GM19023 (cell line): ENCODE measurements at regions not wholly inside any gene's neighbourhood (a gene's known extent, or its start where the extent isn't known, plus 50 kb on each side); places are given as distances from the start of the nearest gene placed in this dataset.

Source experiments
- ATAC-seq: cut with Tn5 transposase; IDR thresholded peaks from one replicate; pipeline ENCODE4 v1.9.1; 2021; ENCODE audit warnings: mild to moderate bottlenecking, moderate library complexity; ENCODE audit not compliant: unreplicated experiment

DNA sequence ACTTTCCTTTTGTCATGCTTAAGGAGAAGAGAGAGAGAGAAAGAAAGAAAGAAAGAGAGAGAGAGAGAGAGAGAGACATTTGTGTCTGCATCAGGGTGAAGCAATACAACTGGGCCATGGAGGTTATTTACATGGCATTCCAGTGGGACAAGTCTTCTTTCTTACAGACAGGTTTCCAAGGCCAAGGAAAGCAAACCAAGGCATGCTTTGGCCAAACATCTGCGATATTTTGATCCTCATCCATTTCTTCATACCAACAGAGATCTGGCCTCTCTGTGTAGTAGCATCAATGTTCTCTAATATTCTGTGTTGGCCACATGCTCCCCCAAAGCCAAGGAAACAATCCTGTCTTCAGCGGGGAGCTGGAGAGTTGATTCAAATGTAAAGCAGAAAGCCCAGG lies 292.1 kb downstream of the SETD4 start:
- no peak for ATAC-seq

DNA sequence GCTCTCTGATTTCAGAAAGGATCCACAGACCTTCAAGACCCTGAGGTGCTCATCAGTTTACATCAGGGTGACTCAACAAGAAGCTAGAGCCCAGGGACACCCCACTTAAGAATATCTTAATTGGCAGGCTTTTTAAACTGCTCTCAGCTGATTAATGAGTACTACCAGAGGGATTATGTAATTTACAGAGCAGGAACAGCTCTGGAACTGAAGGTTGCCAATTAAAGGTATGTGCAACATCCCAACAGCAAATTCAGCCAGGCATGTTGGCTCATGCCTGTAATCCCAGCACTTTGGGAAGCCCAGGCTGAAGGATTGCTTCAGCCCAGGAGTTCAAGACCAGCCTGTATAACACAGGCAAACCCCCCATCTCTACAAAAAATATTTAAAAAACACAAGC lies 295.7 kb downstream of the SETD4 start:
- no peak for ATAC-seq

DNA sequence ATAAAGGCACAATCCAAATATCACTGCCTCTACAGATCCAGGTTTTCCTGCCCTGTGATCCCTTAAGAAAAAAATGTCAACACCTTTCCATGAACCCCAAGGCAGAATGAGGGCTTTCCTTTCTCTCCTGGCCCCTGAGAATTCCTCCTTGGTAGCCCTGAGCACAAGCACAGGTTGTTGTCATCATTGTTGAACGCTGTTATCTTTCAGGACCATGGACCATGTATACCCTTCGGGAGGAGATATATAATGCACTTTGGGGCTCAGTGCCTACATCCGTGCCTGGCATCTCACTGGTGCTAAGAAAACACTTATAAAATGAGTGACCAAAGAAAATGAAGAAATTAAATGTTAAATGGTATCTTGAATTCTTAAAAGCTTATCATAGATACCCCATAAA lies 296.2 kb downstream of the SETD4 start:
- no peak for ATAC-seq

DNA sequence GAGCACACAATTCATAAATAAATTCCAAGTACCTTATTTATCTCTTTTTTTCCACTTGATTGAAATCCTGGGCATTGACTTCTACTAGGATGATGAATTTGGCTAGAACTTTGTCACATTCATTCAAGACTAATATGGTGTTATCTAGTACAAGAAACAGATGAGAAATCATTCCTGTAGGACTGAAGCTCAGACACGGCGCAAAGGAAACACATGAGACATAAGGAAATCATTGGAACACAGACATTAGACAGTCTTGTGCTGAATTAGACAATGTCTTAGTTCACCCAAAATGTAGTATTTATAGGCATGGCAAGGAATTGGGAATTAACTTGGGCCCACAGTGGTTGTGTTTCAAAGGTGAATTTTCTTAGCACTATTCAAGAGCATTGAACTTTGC lies 305.7 kb downstream of the SETD4 start:
- no peak for ATAC-seq

DNA sequence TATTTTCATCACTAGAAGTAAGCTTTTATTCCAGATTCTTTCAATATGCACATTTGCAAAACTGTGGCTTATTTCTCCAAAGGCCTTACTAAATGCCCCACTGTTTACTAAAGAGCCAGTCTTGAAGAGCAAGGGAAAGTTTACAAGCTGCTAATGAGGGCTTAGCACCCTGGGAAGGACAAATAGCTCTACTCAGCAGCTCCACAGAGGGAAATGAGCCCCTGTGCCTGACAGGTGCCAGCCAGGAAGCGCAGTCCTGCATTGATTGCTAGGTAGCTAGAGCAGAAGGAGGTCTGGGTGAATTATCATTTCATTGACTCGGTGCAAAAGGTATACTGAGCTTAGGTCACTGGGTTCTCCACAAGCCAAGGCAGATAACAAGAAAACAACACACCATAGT lies 307.0 kb downstream of the SETD4 start:
- no peak for ATAC-seq

DNA sequence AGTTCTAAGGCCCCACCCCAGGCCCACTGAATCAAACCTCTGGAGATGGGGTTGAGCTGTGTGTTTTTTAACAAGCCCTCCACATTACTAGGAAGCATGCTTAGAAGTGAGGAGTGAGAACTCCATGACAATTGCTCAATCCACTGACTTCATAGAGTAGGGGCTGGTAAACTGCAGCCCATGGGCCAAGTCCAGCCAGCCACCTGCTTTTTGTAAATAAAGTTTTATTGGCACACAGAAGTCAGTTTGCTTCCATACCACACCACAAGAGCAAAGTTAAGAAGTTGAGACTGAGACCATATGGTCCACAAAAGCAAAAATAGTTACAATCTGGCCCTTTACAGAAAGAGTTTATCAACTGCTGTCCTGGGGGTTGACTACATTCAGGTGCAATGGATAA lies 309.2 kb downstream of the SETD4 start:
- ATAC-seq: no peak

DNA sequence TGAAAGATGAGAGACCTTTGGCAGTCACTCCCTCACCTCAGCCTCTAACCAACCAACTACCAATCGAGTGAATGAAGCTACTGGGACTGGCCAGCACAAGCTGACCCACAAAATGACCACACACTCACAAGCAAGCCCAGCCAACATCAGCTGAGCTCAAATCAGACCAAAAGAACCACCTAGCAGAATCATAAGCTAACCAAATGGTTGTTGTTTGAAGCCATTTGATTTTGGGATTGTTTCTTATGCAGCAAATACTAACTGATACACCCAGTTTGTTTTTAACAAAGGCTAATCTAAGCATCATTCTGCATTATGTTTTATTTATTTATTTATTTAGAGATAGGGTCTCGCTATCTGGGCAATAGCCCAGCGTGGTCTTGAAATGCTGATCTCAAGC lies 310.4 kb downstream of the SETD4 start:
- ATAC-seq: no peak

DNA sequence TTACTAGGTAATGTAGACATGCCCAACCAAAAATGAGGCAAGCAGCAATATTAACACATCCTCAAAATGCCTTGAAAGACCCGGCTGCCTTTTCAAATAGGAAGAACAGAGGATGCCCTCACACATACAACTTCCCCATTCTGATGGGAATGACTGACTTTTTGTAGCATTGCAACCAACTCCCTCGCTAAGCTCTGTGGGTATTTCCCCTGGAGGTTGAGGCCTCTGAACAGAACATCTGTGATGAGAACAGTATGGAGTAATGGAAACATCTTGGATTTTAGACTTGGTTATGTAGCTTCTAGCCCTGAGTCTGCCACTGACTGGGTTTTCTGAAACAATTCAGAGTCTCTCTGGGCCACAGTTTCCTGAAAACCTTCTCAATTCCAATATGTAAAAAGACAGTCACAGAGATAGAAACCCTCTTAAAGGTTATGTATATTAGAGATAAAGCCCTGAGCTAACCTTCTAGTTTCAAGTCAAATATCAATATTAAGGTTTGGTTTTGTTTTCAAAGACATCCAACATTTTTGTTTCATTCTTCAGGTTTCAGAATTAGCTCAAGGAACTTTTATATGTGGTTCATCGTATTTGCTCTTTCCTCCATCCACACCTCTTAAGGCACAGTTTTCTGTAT lies 311.5 kb downstream of the SETD4 start:
- no peak for ATAC-seq

DNA sequence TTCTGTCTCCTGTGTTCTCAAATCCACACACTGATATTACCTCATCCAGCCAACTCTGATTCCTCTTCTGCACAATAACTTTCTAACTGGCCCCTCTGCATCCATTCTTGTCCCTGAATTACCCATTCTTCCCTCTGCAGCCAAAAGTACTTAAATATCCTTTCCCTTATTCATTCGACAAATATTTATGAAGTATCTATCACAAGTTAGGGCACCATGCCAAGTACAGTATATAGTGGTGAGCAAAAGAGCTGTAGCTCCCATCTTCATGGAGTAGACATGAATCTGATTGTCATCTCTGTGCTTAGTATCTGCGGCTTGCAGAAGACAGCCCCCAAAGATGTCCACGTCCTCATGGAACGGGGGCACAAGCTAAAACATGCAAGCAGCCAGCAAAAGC lies 316.8 kb downstream of the SETD4 start:
- ATAC-seq: no peak

DNA sequence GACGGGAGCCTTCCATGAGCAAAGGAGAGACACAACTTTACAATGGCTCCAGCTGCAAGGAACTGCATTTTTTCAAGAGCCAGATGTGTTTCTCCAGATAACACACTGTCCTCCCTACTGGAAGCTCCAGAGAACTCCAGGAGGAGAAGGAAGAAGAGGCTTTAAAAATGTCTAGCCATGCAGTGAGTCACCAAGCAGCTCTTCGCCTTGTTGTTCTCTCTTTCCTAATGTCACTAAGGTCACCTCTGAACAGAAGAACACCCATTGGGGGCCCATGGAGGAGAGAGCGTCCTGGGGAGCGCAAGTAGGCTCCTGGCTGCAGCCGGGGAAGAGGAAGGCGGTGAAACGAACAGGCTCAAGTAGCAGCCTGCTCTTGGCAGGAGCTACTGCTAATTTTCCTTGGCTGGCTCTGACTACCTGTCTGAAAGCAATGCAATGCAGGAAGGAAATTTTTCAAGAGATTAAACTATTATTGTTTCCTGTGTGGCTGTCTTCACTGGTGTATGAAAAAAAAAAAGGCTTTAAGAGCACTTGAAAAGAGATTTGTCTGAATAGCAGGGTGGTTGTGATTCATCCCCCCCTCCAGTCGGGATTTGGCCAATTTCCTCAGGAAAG lies 321.9 kb downstream of the SETD4 start:
- ATAC-seq: no peak

DNA sequence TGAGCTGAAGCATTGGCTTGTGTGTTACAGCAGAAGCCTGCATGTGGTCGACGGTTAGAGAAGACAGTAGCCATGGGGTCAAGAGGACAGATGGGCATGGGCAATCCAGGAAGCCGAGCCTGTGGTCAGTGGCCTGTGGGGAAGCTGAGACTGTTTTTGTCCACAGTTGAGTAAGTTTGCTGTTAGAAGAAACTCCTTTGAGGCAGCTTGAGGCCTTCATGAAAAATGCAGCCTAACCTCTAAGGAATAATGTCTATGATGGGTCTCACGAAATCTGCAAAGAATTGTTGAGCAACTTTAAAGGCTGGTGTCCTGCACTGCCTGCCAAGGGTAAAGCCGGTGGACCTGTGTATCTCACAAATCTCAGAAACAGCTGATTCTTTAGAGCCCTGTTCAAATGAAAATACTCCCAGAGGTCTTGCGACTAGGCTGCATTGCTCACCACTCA lies 322.4 kb downstream of the SETD4 start:
- no peak for ATAC-seq

DNA sequence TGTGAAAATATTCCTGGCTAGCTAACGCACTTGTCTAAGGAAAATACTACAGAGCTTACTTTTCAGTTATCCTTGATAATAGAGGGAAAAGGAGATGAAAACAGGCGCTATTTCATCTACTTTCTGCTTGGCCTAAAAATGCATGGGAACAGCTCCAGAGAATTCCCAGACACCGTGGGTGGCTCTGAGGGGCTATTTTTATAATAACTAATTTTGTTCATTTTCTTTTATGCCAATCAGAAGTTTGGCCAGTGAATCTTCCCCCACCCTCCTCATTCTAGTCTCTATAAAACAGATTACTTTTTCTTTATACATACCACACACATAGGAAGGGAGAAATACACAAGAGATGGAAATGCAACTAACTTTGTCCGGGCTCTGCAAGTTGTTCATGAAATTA lies 322.9 kb downstream of the SETD4 start:
- ATAC-seq: no peak

DNA sequence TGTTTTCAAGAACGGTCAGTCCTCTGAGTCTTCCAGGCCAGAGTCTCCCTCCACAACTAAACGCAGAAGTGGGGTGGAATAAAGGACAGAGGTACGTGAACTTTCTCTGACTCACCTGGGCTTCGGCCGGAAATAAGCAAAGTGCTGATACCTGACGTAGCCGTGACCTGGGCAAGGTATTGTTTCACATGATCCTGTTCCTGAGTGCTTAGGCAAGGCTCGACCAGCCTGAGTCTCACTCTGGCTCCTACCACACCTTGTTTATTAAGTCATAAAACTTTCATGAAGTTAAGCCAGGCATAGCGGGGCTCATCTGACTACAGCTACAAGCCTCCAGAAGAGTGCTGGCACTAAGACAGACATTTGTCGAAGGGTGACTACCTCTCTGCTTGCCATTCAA lies 327.5 kb downstream of the SETD4 start:
- no peak for ATAC-seq

DNA sequence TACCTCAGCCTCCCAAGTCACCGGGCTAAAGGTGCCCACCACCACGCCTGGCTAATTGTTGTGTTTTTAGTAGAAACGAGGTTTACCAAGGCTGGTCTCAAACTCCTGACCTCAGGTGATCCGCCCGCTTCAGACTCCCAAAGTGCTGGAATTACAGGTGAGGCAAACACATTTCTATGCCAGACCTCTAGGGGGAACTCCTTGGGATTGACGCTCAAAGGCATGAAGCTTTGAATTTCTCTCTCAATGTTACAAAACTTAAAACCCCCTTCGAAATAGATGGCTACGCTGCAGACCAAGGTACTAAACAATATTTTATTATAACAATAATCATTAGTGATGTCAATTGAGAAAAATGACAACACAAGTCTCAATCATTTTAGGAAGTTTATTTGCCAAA lies 330.0 kb downstream of the SETD4 start:
- ATAC-seq: no peak

DNA sequence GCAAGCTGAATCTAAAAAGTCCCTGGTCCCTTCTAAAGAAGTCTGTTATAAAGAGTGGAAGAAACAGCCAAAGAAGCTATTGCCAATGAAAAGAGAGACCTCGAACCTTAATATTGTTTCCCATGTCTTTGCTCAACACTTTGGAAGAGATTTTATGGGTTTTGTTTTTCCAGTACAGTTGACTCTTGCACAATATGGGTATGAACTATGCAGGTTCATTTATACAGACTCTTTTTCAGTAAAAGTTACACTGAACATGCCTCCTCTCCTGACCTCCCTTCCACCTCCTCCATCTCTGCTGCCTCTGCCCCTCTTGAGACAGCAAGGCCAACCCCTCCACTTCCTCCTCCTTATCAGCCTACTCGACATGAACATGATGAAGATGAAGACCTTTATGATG lies 332.5 kb downstream of the SETD4 start:
- ATAC-seq: no peak

DNA sequence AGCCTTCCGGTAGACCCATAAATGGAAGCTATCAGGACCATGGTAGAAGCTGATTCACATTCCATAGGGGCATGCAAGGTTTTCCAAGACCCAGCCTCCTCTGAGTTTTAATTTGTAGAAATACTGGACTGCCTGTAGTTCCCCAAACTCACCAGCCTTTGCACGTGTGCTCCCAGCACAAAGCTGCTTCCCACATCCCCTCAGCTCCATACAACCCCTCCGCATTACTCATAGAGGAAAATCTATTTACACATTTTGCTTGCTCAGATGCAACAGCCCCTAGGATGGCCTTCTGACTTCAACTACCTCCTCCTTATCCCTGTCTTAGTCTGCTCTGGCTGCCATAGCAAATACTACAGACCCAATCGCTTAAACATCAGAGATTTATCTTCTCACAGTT lies 336.2 kb downstream of the SETD4 start:
- ATAC-seq: no peak

DNA sequence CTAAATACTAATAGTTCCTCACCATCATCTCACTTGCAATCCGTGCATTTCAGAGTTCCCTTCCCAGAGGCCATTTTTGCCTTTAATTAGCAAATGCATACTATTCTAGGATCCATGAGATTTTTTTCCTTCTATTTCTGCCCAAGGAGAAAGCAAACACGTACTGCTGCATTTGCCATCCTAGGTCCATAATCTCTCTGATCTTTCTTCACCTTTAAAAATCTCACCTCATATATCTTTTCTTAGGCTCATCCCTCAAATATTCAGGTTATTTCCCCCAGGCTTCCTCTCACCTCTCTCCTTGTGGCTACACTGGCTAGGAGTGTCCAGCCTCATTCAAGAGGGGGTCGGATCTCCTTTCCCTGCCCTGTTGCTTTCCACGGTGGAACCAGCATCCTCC lies 338.6 kb downstream of the SETD4 start:
- ATAC-seq: no peak

DNA sequence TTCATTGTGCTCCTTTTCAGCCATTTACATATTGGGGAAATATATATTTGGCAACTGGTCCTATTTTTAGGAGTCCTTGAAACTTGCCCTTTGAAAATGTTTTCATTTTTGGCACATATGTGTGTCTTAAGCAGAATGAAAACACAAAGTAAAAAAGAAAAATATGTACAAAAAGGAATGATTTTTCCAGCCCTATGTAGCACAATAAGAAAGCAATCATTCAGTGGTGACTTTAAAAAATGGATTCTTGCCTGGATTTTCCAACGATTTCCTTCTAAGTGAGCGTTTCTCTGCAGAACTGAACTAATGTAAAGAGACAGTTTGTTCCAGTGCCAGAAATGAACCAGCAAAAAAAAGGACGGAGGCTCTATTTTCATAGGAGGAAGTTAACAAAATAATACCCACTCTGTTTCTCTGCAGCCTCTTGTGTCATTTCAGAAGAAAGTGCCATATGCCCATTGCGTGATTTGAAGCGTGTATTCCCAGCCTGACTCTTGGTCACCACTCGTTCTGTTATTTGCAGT lies 340.1 kb downstream of the SETD4 start:
- no peak for ATAC-seq

DNA sequence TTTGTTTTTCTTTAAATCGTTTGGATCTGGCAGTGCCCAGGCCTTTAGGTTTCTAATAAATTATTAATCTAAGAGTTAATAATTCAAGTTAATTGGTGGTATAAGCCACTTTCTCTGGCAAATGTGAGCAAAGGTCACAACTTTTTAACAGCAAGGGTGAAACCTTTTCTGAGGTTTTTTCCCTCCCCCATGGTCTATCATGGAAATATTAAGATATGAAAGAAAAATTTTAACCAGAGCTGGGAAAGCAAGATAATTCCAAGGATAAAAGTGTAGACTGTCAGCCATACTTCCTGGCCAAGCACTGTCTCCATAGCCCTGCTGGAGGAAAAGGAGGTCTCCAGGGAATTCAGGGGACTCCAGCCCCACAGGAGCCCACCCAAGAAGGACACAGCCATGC lies 341.2 kb downstream of the SETD4 start:
- ATAC-seq: no peak

DNA sequence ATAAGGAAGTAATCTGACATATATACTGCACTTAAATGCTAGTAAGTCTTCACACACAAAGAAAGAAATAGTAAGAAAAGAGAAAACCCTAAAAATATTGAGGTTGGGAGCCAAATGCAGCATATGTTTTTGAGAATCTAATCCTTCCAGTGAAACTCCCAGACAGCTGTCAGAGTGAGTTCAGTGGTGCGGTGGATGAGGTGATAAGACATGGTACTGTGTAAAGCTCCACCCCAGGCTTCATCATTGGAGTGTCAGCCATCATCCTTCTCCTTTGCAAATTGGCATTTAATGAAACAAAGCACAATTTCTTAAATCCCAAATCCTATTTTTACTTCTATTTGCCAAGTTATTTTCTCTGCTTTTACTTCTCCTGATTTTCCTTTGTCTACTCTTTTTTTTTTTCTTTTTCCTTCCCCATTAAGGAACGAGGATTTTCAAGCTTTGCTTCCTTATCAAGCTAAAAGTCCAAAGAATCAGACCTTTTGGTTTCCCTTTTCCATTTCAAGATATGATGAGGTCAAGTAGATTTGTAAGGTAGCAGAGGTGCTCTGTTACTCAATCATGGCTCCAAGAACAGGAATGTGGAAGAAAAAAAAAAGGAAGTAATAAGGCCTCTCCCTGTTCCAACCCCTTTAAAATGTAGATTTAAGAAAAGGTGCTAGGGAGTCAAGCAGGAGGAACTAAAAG lies 343.3 kb downstream of the SETD4 start:
- no peak for ATAC-seq

DNA sequence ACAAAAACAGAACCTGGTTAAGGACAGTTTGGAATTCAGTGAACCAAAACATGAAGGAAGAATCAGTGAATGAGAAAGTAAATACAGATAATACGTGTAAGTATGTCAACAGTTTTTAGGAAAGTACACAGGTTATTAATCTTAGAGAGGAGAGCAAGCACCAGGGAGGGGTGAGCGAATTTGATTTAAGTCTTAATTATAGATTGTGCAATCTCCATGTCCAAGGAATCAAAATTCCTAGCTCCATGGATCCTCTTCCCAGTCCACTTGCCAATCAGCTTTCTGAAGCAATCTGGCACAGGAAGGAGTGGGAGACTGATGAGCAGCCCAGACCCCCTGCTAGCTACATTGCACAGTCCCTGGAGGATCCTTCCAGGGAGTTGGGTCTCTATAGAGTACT lies 346.4 kb downstream of the SETD4 start:
- ATAC-seq: no peak

DNA sequence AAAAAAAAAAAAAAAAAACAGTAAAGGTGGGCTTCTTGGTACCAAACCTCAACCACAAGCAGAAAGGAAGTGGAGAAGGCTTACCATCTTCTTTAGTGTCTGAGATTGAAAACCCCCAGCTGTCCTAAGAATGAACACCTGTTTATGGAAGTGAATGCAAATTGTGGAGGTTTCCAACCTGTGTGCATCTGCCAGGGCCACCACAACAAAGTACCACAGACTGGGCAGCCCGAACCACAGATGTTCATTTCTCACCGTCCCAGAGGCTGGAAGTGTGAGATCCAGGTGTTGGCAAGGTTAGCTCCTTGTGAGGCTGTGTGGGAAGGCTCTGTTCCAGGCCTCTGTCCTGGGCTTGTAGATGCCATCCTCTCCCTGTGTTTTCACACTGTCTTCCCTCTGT lies 348.7 kb downstream of the SETD4 start:
- no peak for ATAC-seq
